Natural killer cell treated with Interleukin-12 subunit alpha and Interleukin-12 subunit beta and Interleukin-15 and Interleukin-18, amount 100 ng/mL, for 72 hours (primary cell): ENCODE measurements at regions not wholly inside any gene's neighbourhood (a gene's known extent, or its start where the extent isn't known, plus 50 kb on each side); places are given as distances from the start of the nearest gene placed in this dataset.
A peak's percentile ranks its signal among the peaks of the same experiment; 100 is the strongest.
"Not testable (repeated sequence)": the region's sequence is repeated elsewhere in the genome, so short reads cannot be mapped to it uniquely, and the experiment has no call there.

ENCODE experiments used
- ATAC-seq, 2 donors: fragments of 150-1000 bp; cut with Tn5 transposase in 1 of 2; sonication (Bioruptor Pico), chemical (Tn5 transposase) in 1 of 2; 2 replicates each; pipeline ENCODE4 v1.10.0; 2021
- DNase-seq: peaks from one replicate; pipeline ENCODE4 v3.0.0; 2022; ENCODE audit warnings: low spot score
- H3K27ac Mint-ChIP-seq, 2 donors: 1 replicate in 1 of 2; 2 replicates in 1 of 2; pipeline ENCODE4 v1.8.0; 2022; ENCODE audit warnings: mixed read lengths in 2 of 2, mild to moderate bottlenecking in 1 of 2, moderate library complexity in 1 of 2
- H3K27me3 Mint-ChIP-seq, 2 donors: 1 replicate in 1 of 2; 2 replicates in 1 of 2; pipeline ENCODE4 v1.8.0; 2022; ENCODE audit warnings: mixed read lengths in 2 of 2
- H3K36me3 Mint-ChIP-seq: one replicate; pipeline ENCODE4 v1.8.0; 2022; ENCODE audit warnings: mixed read lengths
- H3K4me1 Mint-ChIP-seq, 2 donors: 1 replicate in 1 of 2; 2 replicates in 1 of 2; pipeline ENCODE4 v1.8.0; 2022; ENCODE audit warnings: low read depth in 2 of 2, mixed read lengths in 2 of 2, mild to moderate bottlenecking in 1 of 2
- H3K4me3 Mint-ChIP-seq: one replicate; pipeline ENCODE4 v1.8.0; 2022; ENCODE audit warnings: mixed read lengths
- H3K9me3 Mint-ChIP-seq: 2 replicates; pipeline ENCODE4 v1.8.0; 2022; ENCODE audit warnings: mixed read lengths

GRCh38 chr6:154931711-154932424 is 63.2 kb upstream of the TIAM2 start:
- H3K27ac Mint-ChIP-seq: peak overlapping the region; percentile 11 to 74
- DNase-seq (no peak), ATAC-seq (no peak)
- no peaks in the 10 kb centered on the region for H3K27me3 Mint-ChIP-seq
- no peaks in the 10 kb centered on the region for H3K36me3 Mint-ChIP-seq
- H3K9me3 Mint-ChIP-seq: no peaks in the 10 kb centered on the region
- peaks cover 10 to 23% of the 10 kb centered on the region in 2 donors for H3K4me1 Mint-ChIP-seq
- H3K4me3 Mint-ChIP-seq: no peak overlapping the region

DNA sequence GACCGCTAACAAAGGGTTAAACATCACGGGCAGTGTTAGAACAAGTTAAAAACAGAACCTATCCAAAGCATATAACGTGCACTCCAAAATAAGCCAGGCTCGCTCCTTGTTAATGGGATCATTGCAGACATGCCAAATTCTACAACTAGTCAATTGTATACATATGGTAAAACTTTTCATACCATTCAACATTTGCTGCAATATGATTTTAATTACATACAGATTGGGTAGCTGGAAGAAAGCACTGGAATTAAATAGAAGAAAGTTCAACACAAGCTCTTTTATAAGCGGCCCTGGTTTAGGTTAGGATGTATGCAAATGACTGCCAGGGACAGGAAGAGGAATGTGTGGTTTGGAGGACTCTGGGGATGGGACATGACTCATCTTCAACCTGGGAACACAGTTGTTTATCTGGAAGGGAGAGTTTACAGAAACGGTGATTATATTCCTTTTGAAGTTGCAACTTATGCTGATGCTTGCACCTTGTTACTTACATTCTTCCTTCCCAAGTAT is 62.5 kb upstream of the TIAM2 start:
- H3K27ac Mint-ChIP-seq: peak overlapping the region; percentile 11 to 74

GRCh38 chr6:154933181-154933827 is 61.8 kb upstream of the TIAM2 start:
- Mint-ChIP-seq H3K9me3 (no peaks in the 10 kb centered on the region), H3K4me3 (no peak overlapping the region), H3K27me3 (no peaks in the 10 kb centered on the region), H3K36me3 (no peaks in the 10 kb centered on the region), H3K27ac (peak overlapping the region; percentile 11 to 74), H3K4me1 (peaks cover 9 to 21% of the 10 kb centered on the region in 2 donors)
- DNase-seq: no peak
- ATAC-seq: no peak

More for the DNA sequence above, 62.5 kb upstream of the TIAM2 start:
- Mint-ChIP-seq H3K9me3 (no peaks in the 10 kb centered on the region), H3K4me1 (peaks cover 10 to 23% of the 10 kb centered on the region in 2 donors), H3K27me3 (no peaks in the 10 kb centered on the region), H3K36me3 (no peaks in the 10 kb centered on the region), H3K4me3 (no peak overlapping the region)
- ATAC-seq: no peak
- no peak for DNase-seq

DNA sequence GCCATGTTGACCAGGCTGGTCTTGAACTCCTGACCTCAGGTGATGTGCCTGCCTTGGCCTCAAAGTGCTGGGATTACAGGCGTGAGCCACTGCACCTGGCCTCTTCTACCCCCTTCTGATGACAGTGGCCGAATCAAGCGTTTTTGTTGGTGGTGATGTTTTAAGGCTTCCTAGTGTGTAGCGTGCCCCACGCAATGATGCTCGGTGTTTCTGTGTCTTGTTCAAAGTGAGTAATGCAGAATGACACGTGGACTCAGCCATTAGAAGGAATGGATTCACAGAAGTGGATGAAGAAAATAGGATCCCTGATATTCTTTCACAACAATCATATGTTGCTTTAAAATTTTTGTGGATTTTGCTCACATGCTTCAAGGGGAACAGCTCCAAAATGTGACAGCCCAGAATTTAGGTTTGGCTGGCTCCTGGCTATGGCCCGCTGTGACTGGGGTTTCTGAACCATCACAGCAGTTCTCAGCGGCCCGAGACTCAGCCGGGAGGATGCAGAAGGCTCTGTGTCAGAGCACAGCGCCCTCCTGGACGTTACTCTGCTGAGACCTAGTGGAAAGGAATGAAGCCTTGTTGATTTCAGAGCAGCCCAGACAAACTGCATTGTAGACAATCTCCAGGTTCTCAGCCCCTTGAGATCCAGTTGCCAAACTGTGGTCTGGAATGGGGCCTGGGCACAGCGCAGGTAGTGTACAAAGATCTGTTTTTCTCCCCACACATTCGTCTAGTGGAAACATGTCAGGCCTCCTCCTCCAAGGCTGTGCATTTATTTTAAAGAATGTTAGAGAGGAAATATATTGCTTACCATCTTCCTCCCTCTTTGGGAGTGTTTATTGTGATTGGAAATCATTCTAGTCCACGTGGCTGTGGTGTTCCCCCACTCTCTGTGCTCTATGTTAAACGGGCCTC is 57.6 kb upstream of the TIAM2 start:
- no peak overlapping the region for H3K4me3 Mint-ChIP-seq
- DNase-seq: no peak
- no peak for ATAC-seq
- H3K36me3 Mint-ChIP-seq: no peaks in the 10 kb centered on the region
- no peaks in the 10 kb centered on the region for H3K27me3 Mint-ChIP-seq
- no peak overlapping the region for H3K27ac Mint-ChIP-seq
- H3K9me3 Mint-ChIP-seq: no peaks in the 10 kb centered on the region
- peaks cover 10 to 16% of the 10 kb centered on the region in 2 donors for H3K4me1 Mint-ChIP-seq

- ATAC-seq (no peak), DNase-seq (no peak)
- Mint-ChIP-seq H3K4me1 (peaks cover 7 to 10% of the 10 kb centered on the region in 2 donors), H3K9me3 (no peaks in the 10 kb centered on the region), H3K27ac (no peak overlapping the region), H3K27me3 (no peaks in the 10 kb centered on the region), H3K36me3 (no peaks in the 10 kb centered on the region), H3K4me3 (no peak overlapping the region)
Observed at GRCh38 chr6:154938221-154938580, 56.9 kb upstream of the TIAM2 start.

DNA sequence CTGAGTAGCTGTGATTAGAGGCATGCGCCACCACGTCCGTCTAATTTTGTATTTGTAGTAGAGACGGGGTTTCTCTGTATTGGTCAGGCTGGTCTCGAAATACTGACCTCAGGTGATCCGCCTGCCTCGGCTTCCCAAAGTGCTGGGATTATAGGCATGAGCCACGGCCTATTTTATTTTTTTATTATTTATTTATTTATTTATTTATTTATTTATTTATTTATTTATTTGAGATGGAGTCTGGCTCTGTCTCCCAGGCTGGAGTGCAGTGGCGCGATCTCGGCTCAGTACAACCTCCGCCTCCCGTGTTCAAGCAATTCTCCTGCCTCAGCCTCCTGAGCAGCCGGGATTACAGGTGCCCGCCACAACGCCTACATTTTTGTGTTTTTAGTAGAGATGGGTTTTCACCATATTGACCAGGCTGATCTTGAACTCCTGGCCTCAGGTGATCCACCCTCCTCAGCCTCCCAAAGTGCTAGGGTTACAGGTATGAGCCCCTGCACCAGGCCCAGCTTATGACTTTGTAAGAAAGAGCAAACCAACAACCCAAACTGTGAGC is 56.3 kb upstream of the TIAM2 start:
- not testable (repeated sequence) for ATAC-seq, DNase-seq, H3K4me1 Mint-ChIP-seq, H3K4me3 Mint-ChIP-seq, H3K27me3 Mint-ChIP-seq, H3K9me3 Mint-ChIP-seq, H3K27ac Mint-ChIP-seq, H3K36me3 Mint-ChIP-seq

GRCh38 chr6:154942770-154943169 is 52.3 kb upstream of the TIAM2 start:
- DNase-seq: no peak
- peaks cover 7 to 11% of the 10 kb centered on the region in 2 donors for H3K4me1 Mint-ChIP-seq
- peaks cover 10% of the 10 kb centered on the region for H3K36me3 Mint-ChIP-seq
- H3K27me3 Mint-ChIP-seq: no peaks in the 10 kb centered on the region
- no peak overlapping the region for H3K4me3 Mint-ChIP-seq
- no peak overlapping the region for H3K27ac Mint-ChIP-seq
- no peaks in the 10 kb centered on the region for H3K9me3 Mint-ChIP-seq
- no peak for ATAC-seq

DNA sequence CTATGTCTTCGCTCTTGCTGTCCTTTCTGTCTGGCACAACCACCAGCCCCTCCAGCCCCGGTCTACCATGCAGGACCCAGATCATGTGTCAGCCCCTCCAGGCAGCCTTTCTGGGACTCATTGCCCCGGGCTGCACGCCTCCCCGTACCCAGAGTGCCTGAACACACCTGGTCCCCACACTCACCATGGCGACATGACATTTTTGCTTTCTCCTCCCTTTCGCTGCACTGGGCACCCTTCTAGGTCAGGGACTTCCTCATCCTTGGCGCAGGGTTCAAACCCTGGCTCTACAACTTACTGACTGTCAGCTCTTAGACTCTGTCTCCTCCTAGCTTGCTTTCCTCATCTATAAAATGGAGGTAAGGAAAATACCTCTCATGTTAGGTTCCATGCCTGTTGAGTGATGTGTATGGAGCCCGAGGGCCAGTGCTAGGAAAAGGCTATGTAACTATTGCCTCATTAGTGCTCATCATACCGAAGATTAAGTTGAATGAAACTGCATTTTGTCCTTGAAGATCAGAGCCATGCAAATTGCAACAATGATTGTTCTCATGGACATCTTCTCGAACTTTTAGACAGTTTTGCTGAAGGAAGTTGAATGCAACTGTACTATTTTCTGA is 49.7 kb upstream of the TIAM2 start:
- H3K27ac Mint-ChIP-seq: no peak overlapping the region
- H3K4me1 Mint-ChIP-seq: peaks cover 9 to 23% of the 10 kb centered on the region in 2 donors
- no peaks in the 10 kb centered on the region for H3K9me3 Mint-ChIP-seq
- DNase-seq (no peak), ATAC-seq (peak in 1 of 2 donors; percentile 50)
- H3K4me3 Mint-ChIP-seq: no peak overlapping the region
- H3K27me3 Mint-ChIP-seq: no peaks in the 10 kb centered on the region
- H3K36me3 Mint-ChIP-seq: peaks cover 16% of the 10 kb centered on the region
